ENCODE measurements at regions not wholly inside any gene's neighbourhood (a gene's known extent, or its start where the extent isn't known, plus 50 kb on each side); places are given as distances from the start of the nearest gene placed in this dataset.
A peak's percentile ranks its signal among the peaks of the same experiment; 100 is the strongest.

- POLR2A ChIA-PET: no interaction called here
- Histone ChIP-seq H3K27ac (ENCODE audit: low read depth, low read length) (no peak overlapping the region), H3K9me3 (ENCODE audit: control insufficient read depth in 2 of 3, low read length in 3 of 3) (no peaks in the 10 kb centered on the region), H3K4me1 (ENCODE audit: control insufficient read depth in 2 of 2, insufficient read depth in 2 of 2, low read length in 2 of 2) (no peaks in the 10 kb centered on the region), H3K36me3 (ENCODE audit: control insufficient read depth in 2 of 3, insufficient read depth in 3 of 3, low read length in 3 of 3) (no peaks in the 10 kb centered on the region), H3K27me3 (ENCODE audit: control insufficient read depth in 2 of 2, insufficient read depth in 2 of 2, low read length in 2 of 2) (no peaks in the 10 kb centered on the region), H3K4me3 (ENCODE audit: low read length) (no peak overlapping the region)
- intact Hi-C loops (cut with micrococcal nuclease): no loop called here
- DNase-seq (no peak), ATAC-seq (no peak)
- no peak overlapping the region for H3K27ac Mint-ChIP-seq
- H3K9me3 Mint-ChIP-seq: no peaks in the 10 kb centered on the region
- no peak overlapping the region for H3K4me3 Mint-ChIP-seq
- H3K27me3 Mint-ChIP-seq: peaks cover 0 to 21% (median 15%) of the 10 kb centered on the region in 5 donors
- peaks cover 0 to 4% (median 0%) of the 10 kb centered on the region in 5 donors for H3K36me3 Mint-ChIP-seq
- peaks cover 0 to 1% (median 0%) of the 10 kb centered on the region in 7 donors for H3K4me1 Mint-ChIP-seq
- CTCF ChIA-PET: no interaction called here
These were observed 86.4 kb downstream of the MIS18A start for GRCh38 chr21:32192291-32193097.

GRCh38 chr21:32190493-32191144 is 88.2 kb downstream of the MIS18A start:
- no peak for DNase-seq
- POLR2A ChIA-PET: no interaction called here
- no peaks in the 10 kb centered on the region for H3K4me1 ChIP-seq (ENCODE audit: control insufficient read depth in 2 of 2, insufficient read depth in 2 of 2, low read length in 2 of 2)
- Mint-ChIP-seq H3K4me3 (no peak overlapping the region), H3K27ac (no peak overlapping the region), H3K4me1 (no peaks in the 10 kb centered on the region), H3K9me3 (no peaks in the 10 kb centered on the region), H3K27me3 (peaks cover 0 to 29% (median 18%) of the 10 kb centered on the region in 5 donors), H3K36me3 (peaks cover 0 to 4% (median 0%) of the 10 kb centered on the region in 5 donors)
- H3K27me3 ChIP-seq (ENCODE audit: control insufficient read depth in 2 of 2, insufficient read depth in 2 of 2, low read length in 2 of 2): no peaks in the 10 kb centered on the region
- ATAC-seq: no peak
- H3K27ac ChIP-seq (ENCODE audit: low read depth, low read length): no peak overlapping the region
- H3K36me3 ChIP-seq (ENCODE audit: control insufficient read depth in 2 of 3, insufficient read depth in 3 of 3, low read length in 3 of 3): no peaks in the 10 kb centered on the region
- no peaks in the 10 kb centered on the region for H3K9me3 ChIP-seq (ENCODE audit: control insufficient read depth in 2 of 3, low read length in 3 of 3)
- CTCF ChIA-PET: no interaction called here
- intact Hi-C loops (cut with micrococcal nuclease): no loop called here
- no peak overlapping the region for H3K4me3 ChIP-seq (ENCODE audit: low read length)

GRCh38 chr21:32189688-32190483 is 89.0 kb downstream of the MIS18A start:
- peak overlapping the region in 1 of 9 donors; percentile 47 for H3K27ac Mint-ChIP-seq
- Histone ChIP-seq H3K27ac (ENCODE audit: low read depth, low read length) (no peak overlapping the region), H3K4me1 (ENCODE audit: control insufficient read depth in 2 of 2, insufficient read depth in 2 of 2, low read length in 2 of 2) (no peaks in the 10 kb centered on the region), H3K36me3 (ENCODE audit: control insufficient read depth in 2 of 3, insufficient read depth in 3 of 3, low read length in 3 of 3) (no peaks in the 10 kb centered on the region), H3K27me3 (ENCODE audit: control insufficient read depth in 2 of 2, insufficient read depth in 2 of 2, low read length in 2 of 2) (no peaks in the 10 kb centered on the region), H3K4me3 (ENCODE audit: low read length) (no peak overlapping the region), H3K9me3 (ENCODE audit: control insufficient read depth in 2 of 3, low read length in 3 of 3) (no peaks in the 10 kb centered on the region)
- POLR2A ChIA-PET: interaction anchor here (0.6 kb wide), 1 partner anchor 95 kb away, joined by 5 read pairs; no protein-coding TSS in a partner anchor
- no peak for DNase-seq
- no peaks in the 10 kb centered on the region for H3K9me3 Mint-ChIP-seq
- intact Hi-C loops (cut with micrococcal nuclease): no loop called here
- H3K4me1 Mint-ChIP-seq: no peaks in the 10 kb centered on the region
- CTCF ChIA-PET: no interaction called here
- no peak for ATAC-seq
- H3K27me3 Mint-ChIP-seq: peaks cover 0 to 29% (median 19%) of the 10 kb centered on the region in 5 donors
- H3K36me3 Mint-ChIP-seq: peaks cover 0 to 4% (median 0%) of the 10 kb centered on the region in 5 donors
- no peak overlapping the region for H3K4me3 Mint-ChIP-seq

- Mint-ChIP-seq H3K4me3 (no peak overlapping the region), H3K9me3 (peaks cover 0 to 2% (median 0%) of the 10 kb centered on the region in 11 donors), H3K4me1 (peaks cover 0 to 3% (median 0%) of the 10 kb centered on the region in 7 donors), H3K27ac (no peak overlapping the region), H3K36me3 (no peaks in the 10 kb centered on the region), H3K27me3 (peaks cover 0 to 17% (median 14%) of the 10 kb centered on the region in 5 donors)
- intact Hi-C loops (cut with micrococcal nuclease): no loop called here
- H3K36me3 ChIP-seq (ENCODE audit: control insufficient read depth in 2 of 3, insufficient read depth in 3 of 3, low read length in 3 of 3): no peaks in the 10 kb centered on the region
- no peak overlapping the region for H3K4me3 ChIP-seq (ENCODE audit: low read length)
- ChIA-PET CTCF (no interaction called here), POLR2A (no interaction called here)
- H3K4me1 ChIP-seq (ENCODE audit: control insufficient read depth in 2 of 2, insufficient read depth in 2 of 2, low read length in 2 of 2): no peaks in the 10 kb centered on the region
- ATAC-seq (no peak), DNase-seq (no peak)
- no peaks in the 10 kb centered on the region for H3K27me3 ChIP-seq (ENCODE audit: control insufficient read depth in 2 of 2, insufficient read depth in 2 of 2, low read length in 2 of 2)
- no peak overlapping the region for H3K27ac ChIP-seq (ENCODE audit: low read depth, low read length)
- no peaks in the 10 kb centered on the region for H3K9me3 ChIP-seq (ENCODE audit: control insufficient read depth in 2 of 3, low read length in 3 of 3)
These were observed 92.0 kb downstream of the MIS18A start for GRCh38 chr21:32186804-32187203.

- POLR2A ChIA-PET: no interaction called here
- H3K27ac Mint-ChIP-seq: no peak overlapping the region
These were observed 93.1 kb downstream of the MIS18A start for GRCh38 chr21:32185726-32186125.

GRCh38 chr21:32185103-32185502 is 93.7 kb downstream of the MIS18A start:
- Mint-ChIP-seq H3K27me3 (peaks cover 0 to 18% (median 16%) of the 10 kb centered on the region in 5 donors), H3K36me3 (no peaks in the 10 kb centered on the region), H3K27ac (no peak overlapping the region), H3K4me3 (no peak overlapping the region), H3K9me3 (peaks cover 0 to 2% (median 0%) of the 10 kb centered on the region in 11 donors), H3K4me1 (peaks cover 0 to 3% (median 0%) of the 10 kb centered on the region in 7 donors)
- POLR2A ChIA-PET: no interaction called here
- H3K27ac ChIP-seq (ENCODE audit: low read depth, low read length): no peak overlapping the region
- no peaks in the 10 kb centered on the region for H3K36me3 ChIP-seq (ENCODE audit: control insufficient read depth in 2 of 3, insufficient read depth in 3 of 3, low read length in 3 of 3)
- no peak overlapping the region for H3K4me3 ChIP-seq (ENCODE audit: low read length)
- H3K4me1 ChIP-seq (ENCODE audit: control insufficient read depth in 2 of 2, insufficient read depth in 2 of 2, low read length in 2 of 2): no peaks in the 10 kb centered on the region
- H3K27me3 ChIP-seq (ENCODE audit: control insufficient read depth in 2 of 2, insufficient read depth in 2 of 2, low read length in 2 of 2): no peaks in the 10 kb centered on the region
- CTCF ChIA-PET: no interaction called here
- DNase-seq (no peak), ATAC-seq (no peak)
- intact Hi-C loops (cut with micrococcal nuclease): no loop called here
- no peaks in the 10 kb centered on the region for H3K9me3 ChIP-seq (ENCODE audit: control insufficient read depth in 2 of 3, low read length in 3 of 3)

More at GRCh38 chr21:32185726-32186125, 93.1 kb downstream of the MIS18A start:
- H3K4me1 Mint-ChIP-seq: peaks cover 0 to 3% (median 0%) of the 10 kb centered on the region in 7 donors
- no peak overlapping the region for H3K4me3 ChIP-seq (ENCODE audit: low read length)
- H3K4me1 ChIP-seq (ENCODE audit: control insufficient read depth in 2 of 2, insufficient read depth in 2 of 2, low read length in 2 of 2): no peaks in the 10 kb centered on the region
- H3K27me3 ChIP-seq (ENCODE audit: control insufficient read depth in 2 of 2, insufficient read depth in 2 of 2, low read length in 2 of 2): no peaks in the 10 kb centered on the region
- DNase-seq: no peak
- H3K9me3 Mint-ChIP-seq: peaks cover 0 to 2% (median 0%) of the 10 kb centered on the region in 11 donors
- intact Hi-C loops (cut with micrococcal nuclease): no loop called here
- CTCF ChIA-PET: no interaction called here
- no peak overlapping the region for H3K4me3 Mint-ChIP-seq
- no peaks in the 10 kb centered on the region for H3K9me3 ChIP-seq (ENCODE audit: control insufficient read depth in 2 of 3, low read length in 3 of 3)
- ATAC-seq: no peak
- peaks cover 0 to 16% (median 14%) of the 10 kb centered on the region in 5 donors for H3K27me3 Mint-ChIP-seq
- H3K36me3 Mint-ChIP-seq: no peaks in the 10 kb centered on the region
- H3K36me3 ChIP-seq (ENCODE audit: control insufficient read depth in 2 of 3, insufficient read depth in 3 of 3, low read length in 3 of 3): no peaks in the 10 kb centered on the region
- H3K27ac ChIP-seq (ENCODE audit: low read depth, low read length): no peak overlapping the region
